ENCODE measurements at regions not wholly inside any gene's neighbourhood (a gene's known extent, or its start where the extent isn't known, plus 50 kb on each side); places are given as distances from the start of the nearest gene placed in this dataset.

DNA sequence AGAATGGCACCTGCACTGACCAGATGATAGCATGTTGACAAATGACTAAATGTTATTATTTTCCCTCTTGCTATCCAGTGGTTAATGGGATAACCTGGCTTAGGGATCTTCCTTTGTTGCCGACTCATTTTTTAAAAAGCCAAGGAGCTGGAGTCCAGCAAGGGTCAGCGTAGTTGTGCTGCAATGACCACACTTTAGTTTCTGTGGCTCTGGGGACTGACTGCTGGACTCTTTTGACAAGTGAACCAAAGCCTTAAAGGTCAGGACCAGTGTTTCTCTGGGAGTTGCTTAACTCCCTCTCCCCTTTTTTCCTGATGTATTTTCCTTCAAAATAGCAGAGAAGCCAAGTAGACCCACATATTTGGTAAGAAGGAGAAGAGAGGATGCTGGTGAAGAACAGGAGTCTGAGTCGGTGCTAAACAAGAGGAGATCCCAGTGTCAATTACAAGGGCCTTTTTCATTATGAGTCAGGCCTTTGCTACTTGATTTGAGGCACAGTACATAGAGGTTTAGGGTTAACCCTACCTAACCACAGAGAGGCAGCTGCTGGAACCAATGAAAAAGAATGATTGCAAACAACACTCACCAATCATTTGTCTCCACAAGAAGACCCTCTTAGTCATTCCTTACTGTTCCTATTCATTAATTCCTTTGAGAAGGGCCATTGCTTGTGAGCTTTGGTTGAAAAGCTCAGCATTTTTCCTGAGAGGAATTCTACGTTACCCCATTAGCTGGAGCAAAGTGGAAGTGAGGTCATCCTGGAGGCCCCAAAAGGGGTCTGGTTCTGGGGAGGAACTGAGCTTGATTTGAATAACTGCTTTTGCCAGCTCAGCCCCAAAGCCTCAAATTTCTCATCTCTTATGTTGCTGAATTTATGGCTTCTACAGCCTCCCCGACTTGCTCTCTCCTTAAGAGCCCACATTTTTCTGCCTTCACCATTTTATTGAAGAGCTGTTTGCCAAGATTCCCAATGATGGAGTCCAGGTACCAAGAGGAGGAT is 137.6 kb upstream of the HNMT start:
- no peak for FAIRE-seq

DNA sequence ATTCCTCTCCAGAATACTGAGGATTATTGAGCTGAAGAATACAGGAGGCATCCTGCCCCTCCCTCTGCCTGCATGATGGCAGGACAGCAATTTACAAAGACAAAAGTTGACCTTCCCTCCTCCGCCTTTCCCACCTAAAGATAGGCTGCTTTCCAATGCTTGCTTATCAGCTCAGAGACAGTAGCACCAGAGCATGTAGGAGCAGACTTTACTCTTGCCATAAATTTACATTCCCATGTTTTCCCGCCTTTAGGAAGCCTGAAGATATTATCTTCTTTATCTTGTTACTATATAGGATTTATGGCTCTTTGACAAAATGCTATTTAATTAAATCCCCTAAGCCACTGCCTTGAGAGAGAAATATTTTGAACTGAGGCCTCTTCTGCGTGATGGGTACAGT is 135.6 kb upstream of the HNMT start:
- no peak for FAIRE-seq

DNA sequence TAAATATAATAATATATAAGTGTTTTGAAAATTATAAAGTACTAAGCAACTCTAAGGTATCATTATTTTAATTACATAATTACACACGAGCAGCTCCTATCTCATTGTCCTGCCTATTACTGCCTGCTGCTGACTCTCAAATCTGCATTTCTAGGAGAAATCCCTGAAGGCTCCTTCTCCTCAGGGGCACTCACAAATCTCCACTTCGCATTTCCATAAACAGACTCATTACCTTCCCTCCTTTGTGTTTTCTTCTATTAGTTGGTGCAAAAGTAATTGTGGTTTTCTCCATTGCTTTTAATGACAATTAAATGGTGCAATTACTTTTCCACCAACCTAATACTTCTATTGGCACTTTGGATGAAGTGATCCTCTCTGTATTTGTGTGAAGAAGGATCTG is 135.0 kb upstream of the HNMT start:
- FAIRE-seq = no peak

DNA sequence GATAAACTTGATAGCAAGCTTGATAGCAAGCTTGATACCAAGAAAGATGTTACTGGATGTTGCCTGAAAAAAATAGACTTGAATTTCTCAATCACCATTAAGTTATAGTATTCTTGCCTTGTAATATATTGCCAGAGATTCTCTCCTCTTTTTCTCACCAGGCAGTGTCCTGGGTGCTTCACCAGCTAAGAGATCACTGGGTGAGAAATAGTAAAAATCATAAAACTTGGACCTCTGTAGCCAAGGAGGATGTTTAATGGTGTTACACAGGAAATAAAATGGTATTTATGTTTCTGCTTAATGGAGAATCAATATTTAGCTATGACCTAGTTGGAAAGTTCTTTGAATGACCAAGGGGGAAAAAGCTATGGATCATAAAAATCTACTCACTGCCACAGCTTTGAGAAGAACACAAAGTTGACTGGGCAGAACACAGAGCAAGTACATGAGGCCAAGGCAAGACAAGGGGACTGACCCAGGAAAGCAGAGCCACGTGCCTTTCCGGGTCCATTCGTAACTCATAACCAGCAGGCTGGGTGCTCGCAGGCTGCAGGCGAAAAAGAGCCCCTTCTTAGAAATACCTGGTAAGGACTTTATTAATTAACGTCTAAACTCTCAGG is 129.4 kb upstream of the HNMT start:
- no peak for FAIRE-seq

DNA sequence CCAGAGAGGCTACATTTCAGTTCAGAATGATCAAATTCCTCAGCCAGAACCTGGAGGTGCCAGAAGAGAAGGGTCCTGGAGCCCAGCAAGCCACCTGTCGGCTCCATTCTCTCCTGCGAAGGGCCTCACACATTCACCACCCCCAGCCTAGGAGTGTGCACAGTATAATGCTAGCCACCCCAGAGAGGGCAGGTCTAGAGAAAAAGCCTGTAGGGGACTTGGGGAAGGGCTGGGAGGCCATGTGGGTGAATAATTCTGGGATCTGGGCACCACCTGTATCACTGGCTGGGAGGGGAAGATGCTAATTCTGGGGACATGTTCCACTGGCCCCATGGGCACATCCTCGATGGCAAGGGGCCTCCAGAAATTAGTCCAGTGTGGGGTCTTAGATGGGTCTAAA is 127.6 kb upstream of the HNMT start:
- FAIRE-seq = no peak

DNA sequence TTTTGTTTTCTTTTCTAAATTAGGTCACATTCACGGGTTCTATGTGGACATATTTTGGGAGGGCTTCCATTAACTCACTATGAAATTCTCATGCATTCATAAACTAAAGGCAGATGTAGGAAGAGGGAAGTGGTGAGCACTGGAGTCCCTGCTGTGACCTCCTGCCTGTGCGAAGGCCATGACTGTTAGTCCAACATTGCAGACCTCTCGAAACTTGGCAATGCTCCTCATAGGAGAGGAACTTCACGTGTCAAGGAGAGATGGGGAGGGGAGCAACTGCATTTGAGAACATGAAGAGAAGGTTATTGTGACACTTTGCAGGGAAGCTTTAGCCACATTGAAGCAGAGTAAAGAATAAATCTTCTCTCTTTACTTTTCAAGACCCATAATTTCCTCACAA is 126.4 kb upstream of the HNMT start:
- FAIRE-seq = no peak

DNA sequence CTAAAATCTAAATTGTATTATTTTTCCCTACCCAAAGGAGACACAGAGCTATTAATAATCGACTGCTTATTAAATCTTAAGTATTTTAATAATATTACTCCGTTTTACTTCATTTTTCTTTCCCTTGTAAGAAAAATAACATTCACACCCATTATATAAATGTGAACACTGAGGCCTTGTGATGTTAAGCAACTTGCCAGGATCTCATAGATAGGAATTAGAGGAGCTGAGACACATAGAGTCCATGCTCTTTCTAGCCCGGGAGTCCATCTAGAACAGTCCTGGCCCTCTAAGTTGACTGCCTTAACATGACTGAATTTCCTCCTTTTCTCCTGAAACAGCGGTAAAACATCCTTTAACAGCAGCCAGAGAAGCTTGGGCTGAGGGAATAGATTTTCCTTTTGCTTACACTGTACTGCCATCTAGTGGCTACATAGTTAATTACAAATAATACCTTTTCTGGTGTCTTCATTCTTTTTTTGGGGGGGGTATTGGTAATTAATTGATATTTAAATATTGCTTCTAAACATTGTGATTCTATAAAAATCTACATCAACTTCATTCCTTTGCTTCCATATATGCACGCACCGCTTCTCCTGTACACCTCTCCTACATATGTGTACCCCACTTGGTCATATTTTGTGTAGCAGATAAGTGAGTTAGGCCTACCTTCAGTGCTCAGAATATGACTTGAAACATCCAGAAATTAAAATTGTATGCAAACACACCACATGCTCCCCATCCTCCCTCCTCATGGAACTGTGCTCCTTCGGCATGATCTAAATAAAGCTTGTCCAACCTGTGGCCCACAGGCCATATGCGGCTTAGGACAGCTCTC is 125.8 kb upstream of the HNMT start:
- FAIRE-seq = peak; percentile 62

DNA sequence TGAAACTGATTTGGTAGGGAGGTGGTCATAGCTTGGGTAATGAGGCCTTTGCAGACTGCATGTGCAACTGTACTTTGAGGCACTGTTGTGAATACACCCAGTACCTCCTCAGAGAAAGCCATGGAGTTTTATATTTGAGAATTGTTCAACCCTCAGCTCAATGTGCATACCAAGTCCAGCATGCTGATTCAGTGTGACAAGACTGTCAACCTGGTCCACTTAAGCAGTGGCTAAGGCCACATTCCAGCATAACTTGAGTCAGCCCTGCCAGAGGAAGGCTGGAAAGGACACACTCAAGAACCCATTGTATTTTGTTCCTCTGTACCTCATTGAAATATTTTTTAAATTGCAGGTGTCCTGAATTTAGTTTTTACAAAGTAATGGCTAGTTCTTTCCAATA is 121.8 kb upstream of the HNMT start:
- no peak for FAIRE-seq

DNA sequence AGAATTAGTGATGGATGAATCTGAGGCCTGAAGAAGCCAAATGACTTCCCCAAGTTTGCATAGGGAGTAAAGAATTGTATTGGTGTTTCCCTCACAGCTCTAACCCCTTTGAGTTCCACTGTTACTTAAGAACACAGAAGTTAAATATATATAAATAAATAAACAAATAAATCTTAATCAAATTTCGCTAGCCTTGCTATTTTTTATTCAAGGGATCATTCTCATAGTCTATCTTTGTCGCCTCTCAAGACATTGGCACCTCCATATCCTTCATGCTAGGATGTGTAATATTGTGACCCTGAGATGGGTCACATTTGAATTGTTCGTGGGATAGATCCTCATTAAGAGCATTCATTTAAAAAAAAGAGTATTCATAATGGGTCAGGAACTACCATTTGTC is 121.3 kb upstream of the HNMT start:
- FAIRE-seq = no peak

DNA sequence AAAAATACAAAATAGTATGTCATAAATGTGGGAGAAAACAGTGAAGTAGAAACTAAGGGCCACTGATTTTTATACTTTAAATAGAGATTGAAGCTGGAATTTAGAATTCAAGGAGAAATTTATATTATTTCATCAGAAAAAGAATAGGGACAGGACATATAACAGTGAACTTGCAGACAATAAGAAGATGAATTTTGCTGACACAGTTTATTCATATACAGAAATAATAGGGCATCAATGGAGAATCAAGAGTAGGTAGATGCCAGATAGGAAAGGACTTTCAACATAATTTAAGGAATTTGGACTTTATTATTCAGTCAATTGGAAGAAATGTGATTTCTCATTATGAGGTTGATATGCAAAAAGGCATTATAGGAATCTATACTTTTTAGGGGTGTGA is 118.9 kb upstream of the HNMT start:
- FAIRE-seq = no peak

DNA sequence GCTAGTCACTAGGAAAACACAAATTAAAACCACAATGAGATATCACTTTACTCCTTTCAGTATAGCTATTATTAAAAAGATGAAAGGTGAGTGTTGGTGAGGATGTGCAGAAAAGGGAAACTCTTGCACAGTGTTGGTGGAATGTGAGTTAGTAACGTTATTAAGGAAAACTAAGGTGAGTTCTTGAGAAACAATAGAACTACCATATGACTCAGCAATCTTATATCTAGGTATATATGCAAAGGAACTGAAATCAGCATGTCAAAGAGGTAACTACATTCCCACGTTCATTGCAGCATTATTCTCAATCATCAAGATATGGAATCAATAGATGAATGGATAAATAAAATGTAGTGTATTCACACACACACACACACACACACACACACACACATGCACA is 117.3 kb upstream of the HNMT start:
- FAIRE-seq = no peak

DNA sequence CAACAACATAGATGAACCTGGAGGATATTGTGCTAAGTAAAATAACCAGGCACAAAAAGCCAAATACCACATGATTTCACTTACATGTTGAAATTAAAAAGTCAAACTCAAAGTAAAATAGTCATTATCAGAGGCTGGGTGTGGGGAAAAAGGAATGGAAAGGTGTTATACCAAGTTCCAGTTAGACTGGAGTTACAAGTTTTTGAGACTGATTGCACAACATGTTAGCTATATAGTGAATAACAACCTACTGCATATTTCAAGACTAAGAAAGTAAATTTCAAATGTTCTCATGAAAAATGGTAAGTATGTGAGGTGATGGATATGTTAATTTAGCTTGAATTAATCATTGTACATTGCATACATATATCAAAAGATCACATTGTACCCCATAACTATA is 116.8 kb upstream of the HNMT start:
- peak; percentile 33 for FAIRE-seq

DNA sequence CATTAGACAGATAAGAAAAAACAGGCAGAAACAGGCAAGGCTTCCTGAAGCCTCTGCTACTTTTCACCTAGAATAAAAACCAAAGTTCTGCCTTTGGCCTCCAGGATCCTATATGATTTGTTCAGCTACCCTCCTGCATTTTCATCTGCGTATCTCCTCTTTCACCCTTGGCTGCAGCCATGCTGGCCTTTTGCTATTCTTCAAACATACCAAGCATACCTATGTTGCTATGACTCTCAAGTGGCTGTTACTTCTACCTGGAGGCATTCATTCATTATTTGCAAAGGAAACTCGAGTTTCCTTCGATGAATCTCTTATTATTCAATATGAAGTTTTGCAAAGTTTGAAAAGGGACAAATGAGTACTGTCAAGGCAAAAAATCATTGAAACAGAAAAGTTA is 106.4 kb upstream of the HNMT start:
- no peak for FAIRE-seq

DNA sequence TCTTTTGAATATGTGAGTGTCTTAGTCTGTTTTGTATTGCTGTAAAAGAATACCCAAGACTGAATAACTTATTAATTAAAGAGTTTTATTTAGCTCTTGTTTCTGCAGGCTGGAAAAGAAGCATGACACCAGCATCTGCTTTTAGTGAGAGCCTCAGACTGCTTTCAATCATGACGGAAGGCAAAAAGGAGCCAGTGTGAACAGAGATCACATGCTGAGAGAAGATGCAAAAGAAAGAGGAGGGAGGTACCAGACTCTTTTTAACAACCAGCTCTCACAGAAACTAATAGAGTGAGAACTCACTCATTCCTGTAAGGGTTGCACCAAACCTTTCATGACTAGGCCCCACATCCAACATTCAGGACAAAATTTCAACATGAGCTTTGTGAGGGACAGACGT is 101.6 kb upstream of the HNMT start:
- no peak for FAIRE-seq

DNA sequence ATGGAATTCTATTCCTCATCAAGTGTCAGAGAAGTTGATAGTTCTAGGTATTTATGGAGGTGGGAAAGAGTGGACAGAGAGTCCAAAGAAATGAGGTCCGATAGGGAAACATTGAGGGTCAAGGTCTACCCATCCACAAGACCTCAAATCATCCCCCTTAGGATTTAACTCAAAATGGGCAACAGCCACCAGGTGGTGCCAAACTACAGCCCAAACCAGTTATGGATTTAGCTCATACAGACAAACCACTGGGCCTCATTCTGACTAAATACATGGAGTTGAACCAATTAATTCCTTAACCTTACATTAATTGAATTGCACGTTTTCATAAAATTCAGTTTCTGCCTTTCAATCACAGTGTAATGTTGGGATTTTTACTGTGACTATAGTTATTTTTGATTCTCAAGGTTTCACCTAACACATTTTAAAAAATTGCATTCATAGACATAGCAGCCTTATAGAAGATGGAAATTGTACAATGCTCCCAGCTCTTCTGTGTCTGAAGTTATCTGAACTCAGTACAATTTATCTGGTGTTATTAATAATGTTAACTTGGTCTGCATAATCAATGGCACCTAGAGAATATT is 98.2 kb upstream of the HNMT start:
- FAIRE-seq = peak; percentile 86

DNA sequence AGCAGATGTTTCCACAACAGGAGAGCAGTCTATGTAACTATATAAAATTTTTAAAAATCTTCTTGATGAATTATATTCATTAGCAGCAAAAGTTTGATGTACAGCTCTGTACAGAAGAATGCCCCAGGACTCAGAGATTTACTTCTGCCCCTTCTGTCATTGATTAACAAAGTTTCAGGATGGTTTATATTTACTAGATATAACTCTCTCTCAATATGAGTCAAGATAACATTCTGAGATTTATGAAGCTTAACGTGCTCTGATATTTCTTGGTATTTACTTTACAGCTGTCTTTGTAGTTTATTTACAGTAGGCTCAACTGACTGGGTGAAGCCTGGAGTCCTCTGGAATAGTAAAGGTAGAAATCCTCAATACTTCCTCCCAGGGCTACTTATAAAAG is 93.6 kb upstream of the HNMT start:
- FAIRE-seq = no peak

DNA sequence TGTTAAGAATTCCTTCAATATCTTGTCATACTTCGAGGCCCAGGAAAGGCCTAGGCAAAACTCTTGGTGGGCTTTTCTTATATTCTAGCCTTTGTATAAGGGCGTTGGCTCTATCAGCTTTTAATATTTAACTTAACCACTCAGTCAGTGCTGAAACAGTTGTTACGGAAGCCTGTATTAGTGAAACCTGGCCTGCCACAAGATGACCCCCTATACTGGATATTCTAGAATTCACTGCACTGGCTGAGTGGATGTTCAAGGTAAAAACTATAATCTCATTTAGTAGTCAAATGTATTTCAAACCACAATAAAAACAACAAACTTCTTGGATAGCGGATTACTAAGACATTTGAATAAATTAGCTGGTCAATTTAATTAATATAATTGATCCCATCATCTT is 91.7 kb upstream of the HNMT start:
- no peak for FAIRE-seq

DNA sequence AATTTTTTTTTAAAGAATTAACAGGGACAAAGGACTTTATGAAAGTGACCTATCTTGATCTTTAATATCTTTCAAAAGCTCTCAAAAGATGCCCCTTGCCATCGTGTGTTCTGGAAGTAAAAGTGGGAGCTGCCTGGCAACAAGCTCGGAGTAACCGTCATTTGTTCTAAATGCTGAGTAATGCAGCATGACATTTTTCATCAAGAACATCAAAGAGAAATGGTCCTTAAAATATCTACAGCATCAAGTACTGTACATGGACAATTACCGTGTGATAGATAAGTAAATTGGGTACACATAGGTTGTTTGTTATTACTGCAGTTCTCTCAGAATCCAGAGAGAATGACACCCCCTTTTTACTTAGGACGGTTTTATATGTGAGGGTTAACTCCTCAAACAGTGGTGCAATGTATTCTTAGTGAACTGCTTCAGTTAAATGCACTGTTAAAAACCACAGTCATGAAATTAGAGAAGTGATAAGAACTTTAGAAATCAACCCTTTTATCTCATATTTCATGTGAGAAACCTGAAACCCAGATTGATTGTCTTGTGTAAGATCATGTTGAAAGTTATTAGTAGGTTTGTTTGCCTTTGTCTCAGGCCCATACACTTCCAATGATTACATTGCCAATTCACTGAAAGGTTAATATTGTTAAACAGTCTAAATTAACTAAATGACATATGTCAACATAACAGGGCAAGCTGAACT is 90.6 kb upstream of the HNMT start:
- FAIRE-seq = peak; percentile 53

DNA sequence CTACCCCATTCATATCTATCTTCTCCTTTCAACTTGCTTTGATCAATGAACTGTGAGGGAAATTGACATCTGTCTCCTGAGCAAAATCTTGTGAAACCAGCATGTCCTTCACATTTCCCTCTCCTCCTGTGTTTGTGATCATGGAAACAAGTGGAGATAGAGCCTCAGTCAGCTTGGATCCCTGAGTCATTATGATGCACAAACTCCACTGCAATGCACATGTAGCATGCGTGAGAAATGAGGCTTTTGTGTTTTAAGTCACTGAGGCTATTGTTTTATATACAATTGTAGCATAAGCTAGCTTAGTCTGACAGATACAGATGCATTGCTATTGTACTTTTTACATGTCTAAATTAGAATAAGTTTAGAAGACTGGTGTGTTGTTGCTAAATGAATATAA is 85.2 kb upstream of the HNMT start:
- no peak for FAIRE-seq

DNA sequence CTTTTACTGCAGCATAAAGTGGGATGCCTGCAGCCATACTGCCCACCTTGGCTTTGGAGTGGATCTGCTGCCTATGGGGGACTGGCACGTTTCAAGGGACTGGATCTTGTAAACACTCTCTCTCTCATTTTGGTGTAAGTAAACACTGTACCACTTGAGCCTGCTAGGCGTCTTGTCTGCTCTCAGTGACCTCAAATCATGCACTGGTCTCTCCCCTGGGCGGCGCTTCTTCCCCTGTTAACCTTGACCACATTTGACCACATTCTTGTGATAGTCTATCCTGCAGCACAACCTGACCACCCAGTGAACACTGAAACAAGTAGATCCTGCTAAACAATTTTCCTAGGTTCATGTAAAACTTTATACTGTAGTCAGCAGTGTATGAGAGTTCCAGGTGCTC is 82.6 kb upstream of the HNMT start:
- no peak for FAIRE-seq

DNA sequence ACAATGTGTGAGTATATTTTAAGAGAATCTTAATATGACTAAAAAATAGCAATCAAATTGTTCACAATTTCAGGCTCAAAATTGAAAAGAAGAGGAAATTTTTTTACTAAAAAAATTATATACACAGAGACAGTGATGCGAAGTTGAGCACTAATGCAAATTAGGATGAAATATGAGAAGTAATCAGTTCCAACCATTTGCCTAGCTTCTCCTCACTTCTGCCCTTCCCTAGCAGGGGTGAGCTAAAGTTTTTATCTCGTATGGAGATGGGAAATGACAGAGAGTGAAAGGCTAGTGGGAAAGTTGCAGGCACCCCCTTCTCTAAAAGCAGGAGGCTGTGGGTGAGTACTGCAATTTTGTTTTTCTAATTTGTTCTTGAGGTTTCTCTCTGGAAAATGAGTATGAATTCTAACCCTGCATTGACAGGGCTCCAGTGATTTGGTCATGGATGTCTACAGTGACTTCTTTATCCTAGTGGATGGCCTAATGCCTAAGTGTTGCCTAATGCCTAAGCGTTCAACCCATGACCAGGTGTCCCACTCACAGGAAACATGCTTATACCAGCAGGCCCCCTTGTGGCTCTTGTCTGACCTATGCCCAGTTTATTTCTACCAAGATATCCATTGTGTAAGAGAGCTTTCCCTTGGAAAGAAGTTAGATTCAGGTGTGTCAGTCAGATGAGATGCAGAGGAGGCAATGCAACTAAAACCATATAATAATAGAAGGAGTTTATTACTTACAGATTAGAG is 78.0 kb upstream of the HNMT start:
- FAIRE-seq = no peak

DNA sequence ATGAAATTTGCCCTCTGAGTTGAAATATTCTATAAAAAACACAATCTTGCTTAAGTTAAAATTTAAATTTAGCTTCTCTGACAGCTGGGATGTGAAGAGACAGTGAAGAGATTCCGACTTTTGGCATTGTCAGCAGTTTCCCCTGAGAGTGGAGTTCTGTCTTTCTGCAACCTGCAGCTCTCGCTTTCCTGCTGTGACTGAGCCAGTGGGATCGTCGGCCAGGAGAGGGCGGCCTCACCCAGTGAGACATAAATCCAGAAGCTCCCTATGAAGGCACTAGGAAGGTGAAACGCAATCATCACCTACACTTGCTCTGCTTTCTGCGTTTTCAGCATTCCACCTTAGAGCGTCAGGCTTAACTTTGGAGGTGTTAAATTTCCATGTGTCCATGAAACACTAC is 75.4 kb upstream of the HNMT start:
- FAIRE-seq = no peak
